PFSK-1 (cell line): ENCODE measurements at regions not wholly inside any gene's neighbourhood (a gene's known extent, or its start where the extent isn't known, plus 50 kb on each side); places are given as distances from the start of the nearest gene placed in this dataset.

ENCODE experiments used
- FOXP2 ChIP-seq: optimal IDR thresholded peaks from 2 replicates; pipeline ENCODE3; 2011; ENCODE audit warnings: borderline replicate concordance, control low read depth, inconsistent platforms; ENCODE audit not compliant: insufficient read depth; ENCODE audit errors: extremely low read length, extremely low read depth
- SIN3A ChIP-seq: IDR thresholded peaks from 2 replicates; pipeline ENCODE4 v1.6.1; 2012; ENCODE audit warnings: mild to moderate bottlenecking, low read length, moderate library complexity, borderline replicate concordance; ENCODE audit not compliant: insufficient read depth
- TAF1 ChIP-seq: IDR thresholded peaks from 2 replicates; pipeline ENCODE4 v1.6.1; 2012; ENCODE audit warnings: low read length, control low read depth, borderline replicate concordance; ENCODE audit not compliant: insufficient read depth

DNA sequence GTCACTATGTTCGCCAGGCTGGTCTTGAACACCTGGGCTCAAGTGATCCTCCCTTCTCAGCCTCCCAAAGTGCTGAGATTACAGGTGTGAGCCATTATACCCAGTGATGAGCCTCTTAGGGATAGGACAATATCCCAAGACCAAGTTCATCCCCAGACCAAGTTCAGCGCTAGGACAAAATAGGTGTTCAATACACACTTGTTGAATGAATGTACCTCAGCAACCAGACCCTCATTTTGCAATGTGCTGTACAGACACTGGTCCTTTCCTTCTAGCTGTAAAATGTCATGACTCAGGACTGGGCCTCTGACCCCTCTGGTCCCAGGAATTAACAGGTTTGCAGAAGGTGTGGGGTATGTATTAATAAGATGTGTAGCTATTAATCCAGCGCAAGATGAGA lies 246.0 kb downstream of the TSHZ3 start:
- TF ChIP-seq SIN3A = no peak
- TF ChIP-seq FOXP2 = no peak
- no peak for TF ChIP-seq TAF1
